ENCODE measurements at regions not wholly inside any gene's neighbourhood (a gene's known extent, or its start where the extent isn't known, plus 50 kb on each side); places are given as distances from the start of the nearest gene placed in this dataset.
A peak's percentile ranks its signal among the peaks of the same experiment; 100 is the strongest.

DNA sequence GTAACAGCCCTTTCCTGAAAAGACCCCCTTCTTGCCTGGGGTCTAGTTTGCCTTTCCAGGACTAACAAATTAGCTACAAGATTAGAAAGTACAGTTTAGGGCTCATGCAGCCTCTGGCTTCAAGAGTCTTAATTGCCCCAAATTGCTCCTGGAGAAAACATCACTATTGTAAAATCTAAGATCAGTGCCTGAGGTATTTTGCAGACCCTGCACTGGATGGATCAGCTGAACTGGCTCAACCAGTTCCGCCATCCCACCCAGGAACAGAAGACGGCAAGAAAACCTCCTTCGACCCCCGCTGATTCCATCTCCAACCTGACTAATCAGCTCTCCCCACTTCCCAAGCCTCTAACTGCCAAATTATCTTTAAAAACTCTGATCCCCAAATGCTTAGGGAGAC, 236.5 kb upstream of the KCNG1 start:
- no peak overlapping the region for H3K9ac ChIP-seq (ENCODE audit: control insufficient read depth, extremely low read depth, insufficient read depth, low read length)
- H3K9me3 ChIP-seq (ENCODE audit: control insufficient read depth, low read depth, low read length), result no peaks in the 10 kb centered on the region
- H3K27me3 ChIP-seq (ENCODE audit: control insufficient read depth, extremely low read depth, insufficient read depth, low read length), result no peaks in the 10 kb centered on the region
- H3K4me3 ChIP-seq (ENCODE audit: control insufficient read depth in 2 of 3, extremely low read depth in 1 of 3, insufficient read depth in 2 of 3, low read depth in 1 of 3, low read length in 3 of 3), result no peak overlapping the region
- H4K20me1 ChIP-seq (ENCODE audit: control insufficient read depth, extremely low read depth, insufficient read depth, low read length), result no peaks in the 10 kb centered on the region
- no peak overlapping the region for H2AFZ ChIP-seq (ENCODE audit: control insufficient read depth, low read length)
- H3K36me3 ChIP-seq (ENCODE audit: control insufficient read depth in 2 of 2, extremely low read depth in 1 of 2, insufficient read depth in 2 of 2, low read length in 2 of 2), result no peaks in the 10 kb centered on the region
- H3K9me1 ChIP-seq (ENCODE audit: control insufficient read depth, extremely low read depth, insufficient read depth, low read length), result no peaks in the 10 kb centered on the region
- dilution Hi-C loops (cut with MboI; ENCODE audit: extremely low pct_ligation_motif_present, low sequenced_read_pairs), result no loop called here
- peak overlapping the region; percentile 53 for H3K4me2 ChIP-seq (ENCODE audit: control insufficient read depth, extremely low read depth, insufficient read depth, low read depth, low read length)
- peaks cover 18% of the 10 kb centered on the region for H3K4me1 ChIP-seq (ENCODE audit: control insufficient read depth, extremely low read depth, insufficient read depth, low read length)
- TF ChIP-seq, protein P1, sequence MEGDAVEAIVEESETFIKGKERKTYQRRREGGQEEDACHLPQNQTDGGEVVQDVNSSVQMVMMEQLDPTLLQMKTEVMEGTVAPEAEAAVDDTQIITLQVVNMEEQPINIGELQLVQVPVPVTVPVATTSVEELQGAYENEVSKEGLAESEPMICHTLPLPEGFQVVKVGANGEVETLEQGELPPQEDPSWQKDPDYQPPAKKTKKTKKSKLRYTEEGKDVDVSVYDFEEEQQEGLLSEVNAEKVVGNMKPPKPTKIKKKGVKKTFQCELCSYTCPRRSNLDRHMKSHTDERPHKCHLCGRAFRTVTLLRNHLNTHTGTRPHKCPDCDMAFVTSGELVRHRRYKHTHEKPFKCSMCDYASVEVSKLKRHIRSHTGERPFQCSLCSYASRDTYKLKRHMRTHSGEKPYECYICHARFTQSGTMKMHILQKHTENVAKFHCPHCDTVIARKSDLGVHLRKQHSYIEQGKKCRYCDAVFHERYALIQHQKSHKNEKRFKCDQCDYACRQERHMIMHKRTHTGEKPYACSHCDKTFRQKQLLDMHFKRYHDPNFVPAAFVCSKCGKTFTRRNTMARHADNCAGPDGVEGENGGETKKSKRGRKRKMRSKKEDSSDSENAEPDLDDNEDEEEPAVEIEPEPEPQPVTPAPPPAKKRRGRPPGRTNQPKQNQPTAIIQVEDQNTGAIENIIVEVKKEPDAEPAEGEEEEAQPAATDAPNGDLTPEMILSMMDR (optimal IDR thresholded peaks at IDR 0.05 in 1 of 3, IDR thresholded peaks at IDR 0.05 in 1 of 3, conservative IDR thresholded peaks at IDR 0.05 in 1 of 3; ENCODE audit: extremely low read depth in 1 of 3, insufficient read depth in 2 of 3, low read length in 3 of 3), result no peak
- no peak for TF ChIP-seq EZH2 (IDR thresholded peaks at IDR 0.05; ENCODE audit: low read length)
- no peak for DNase-seq (ENCODE audit: low read depth, low spot score)
- peak overlapping the region; percentile 95 for H3K27ac ChIP-seq (ENCODE audit: control insufficient read depth, insufficient read depth, low read length)
- no peaks in the 10 kb centered on the region for H3K79me2 ChIP-seq (ENCODE audit: control insufficient read depth, insufficient read depth, low read length)
- FAIRE-seq, result no peak

DNA sequence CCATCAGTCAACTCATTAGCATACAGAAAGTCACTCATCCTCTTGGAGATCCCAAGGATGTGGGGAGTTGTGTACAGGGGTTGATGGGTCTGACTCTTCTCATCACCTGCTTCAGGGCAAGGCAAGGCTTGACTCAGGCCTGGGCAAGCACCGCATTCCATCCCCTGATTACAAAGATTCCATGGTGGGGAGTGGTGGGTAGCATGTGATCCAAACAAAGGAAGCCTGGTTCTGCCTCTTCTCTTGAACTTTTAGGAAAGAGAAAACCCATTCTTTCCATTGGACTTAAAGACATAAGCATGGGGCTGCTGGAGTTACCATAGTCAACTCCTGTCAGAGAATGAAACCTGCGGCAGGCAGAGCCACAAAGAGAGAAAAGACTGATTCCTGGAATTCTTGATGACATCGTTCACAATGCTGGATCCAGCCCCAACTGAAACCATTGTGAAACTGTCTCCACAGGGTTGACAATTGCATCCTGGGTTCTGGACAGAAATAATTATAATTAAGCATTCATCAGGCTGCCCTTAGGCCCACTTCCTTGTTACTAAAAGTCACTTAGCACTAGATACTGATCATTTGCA, 235.8 kb upstream of the KCNG1 start:
- Histone ChIP-seq H2AFZ (ENCODE audit: control insufficient read depth, low read length) (peak overlapping the region; percentile 76), H3K9me3 (ENCODE audit: control insufficient read depth, low read depth, low read length) (no peaks in the 10 kb centered on the region), H3K9me1 (ENCODE audit: control insufficient read depth, extremely low read depth, insufficient read depth, low read length) (no peaks in the 10 kb centered on the region), H3K4me3 (ENCODE audit: control insufficient read depth in 2 of 3, extremely low read depth in 1 of 3, insufficient read depth in 2 of 3, low read depth in 1 of 3, low read length in 3 of 3) (no peak overlapping the region), H3K4me2 (ENCODE audit: control insufficient read depth, extremely low read depth, insufficient read depth, low read depth, low read length) (peak overlapping the region; percentile 53), H3K4me1 (ENCODE audit: control insufficient read depth, extremely low read depth, insufficient read depth, low read length) (peaks cover 18% of the 10 kb centered on the region), H3K36me3 (ENCODE audit: control insufficient read depth in 2 of 2, extremely low read depth in 1 of 2, insufficient read depth in 2 of 2, low read length in 2 of 2) (no peaks in the 10 kb centered on the region), H3K9ac (ENCODE audit: control insufficient read depth, extremely low read depth, insufficient read depth, low read length) (peak overlapping the region; percentile 62), H3K27me3 (ENCODE audit: control insufficient read depth, extremely low read depth, insufficient read depth, low read length) (no peaks in the 10 kb centered on the region), H3K27ac (ENCODE audit: control insufficient read depth, insufficient read depth, low read length) (peak overlapping the region; percentile 95), H3K79me2 (ENCODE audit: control insufficient read depth, insufficient read depth, low read length) (no peaks in the 10 kb centered on the region), H4K20me1 (ENCODE audit: control insufficient read depth, extremely low read depth, insufficient read depth, low read length) (no peaks in the 10 kb centered on the region)
- TF ChIP-seq, protein P1 (optimal IDR thresholded peaks at IDR 0.05 in 1 of 3, IDR thresholded peaks at IDR 0.05 in 1 of 3, conservative IDR thresholded peaks at IDR 0.05 in 1 of 3; ENCODE audit: extremely low read depth in 1 of 3, insufficient read depth in 2 of 3, low read length in 3 of 3), result no peak
- TF ChIP-seq EZH2 (IDR thresholded peaks at IDR 0.05; ENCODE audit: low read length), result no peak
- peak; percentile 98 for FAIRE-seq
- dilution Hi-C loops (cut with MboI; ENCODE audit: extremely low pct_ligation_motif_present, low sequenced_read_pairs), result no loop called here
- DNase-seq (ENCODE audit: low read depth, low spot score), result peak; percentile 83
